Mucosa of stomach (tissue), 1 donor: ENCODE measurements at regions not wholly inside any gene's neighbourhood (a gene's known extent, or its start where the extent isn't known, plus 50 kb on each side); places are given as distances from the start of the nearest gene placed in this dataset.
"Not testable (repeated sequence)": the region's sequence is repeated elsewhere in the genome, so short reads cannot be mapped to it uniquely, and the experiment has no call there.

Experiments used
- H3K27me3 ChIP-seq: one replicate; pipeline ENCODE4 v1.7.0; 2013; ENCODE audit warnings: mild to moderate bottlenecking, low read length; ENCODE audit not compliant: control insufficient read depth, insufficient read depth
- H3K36me3 ChIP-seq: one replicate; pipeline ENCODE4 v1.7.0; 2013; ENCODE audit warnings: low read length; ENCODE audit not compliant: control insufficient read depth, insufficient read depth
- H3K4me1 ChIP-seq: one replicate; pipeline ENCODE4 v1.7.0; 2013; ENCODE audit warnings: mild to moderate bottlenecking, low read length; ENCODE audit not compliant: control insufficient read depth, insufficient read depth
- H3K4me3 ChIP-seq: one replicate; pipeline ENCODE4 v1.7.0; 2013; ENCODE audit warnings: low read length
- H3K9ac ChIP-seq: one replicate; pipeline ENCODE4 v1.7.0; 2013; ENCODE audit warnings: mild to moderate bottlenecking, low read length, moderate library complexity
- H3K9me3 ChIP-seq: one replicate; pipeline ENCODE4 v1.7.0; 2013; ENCODE audit warnings: mild to moderate bottlenecking, low read length, moderate library complexity; ENCODE audit not compliant: control insufficient read depth
- donor health status: Pancreatic carcinoma.

GRCh38 chr11:130675371-130675821 is 227.0 kb downstream of the ADAMTS15 start:
- no peaks in the 10 kb centered on the region for H3K27me3 ChIP-seq
- H3K36me3 ChIP-seq = no peaks in the 10 kb centered on the region
- H3K9ac ChIP-seq = no peak overlapping the region
- H3K4me1 ChIP-seq = no peaks in the 10 kb centered on the region
- no peak overlapping the region for H3K4me3 ChIP-seq
- no peaks in the 10 kb centered on the region for H3K9me3 ChIP-seq

- Histone ChIP-seq H3K9me3 (no peaks in the 10 kb centered on the region), H3K36me3 (no peaks in the 10 kb centered on the region), H3K9ac (no peak overlapping the region), H3K27me3 (no peaks in the 10 kb centered on the region), H3K4me1 (no peaks in the 10 kb centered on the region), H3K4me3 (no peak overlapping the region)
Observed at GRCh38 chr11:130675917-130676316, 227.5 kb downstream of the ADAMTS15 start.

- Histone ChIP-seq H3K4me1 (no peaks in the 10 kb centered on the region), H3K27me3 (no peaks in the 10 kb centered on the region), H3K4me3 (no peak overlapping the region), H3K36me3 (no peaks in the 10 kb centered on the region), H3K9ac (no peak overlapping the region), H3K9me3 (no peaks in the 10 kb centered on the region)
Observed at GRCh38 chr11:130677486-130678153, 229.2 kb downstream of the ADAMTS15 start.

GRCh38 chr11:130679247-130679646 is 230.8 kb downstream of the ADAMTS15 start:
- Histone ChIP-seq H3K4me1 (no peaks in the 10 kb centered on the region), H3K9me3 (no peaks in the 10 kb centered on the region), H3K27me3 (no peaks in the 10 kb centered on the region), H3K4me3 (no peak overlapping the region), H3K9ac (no peak overlapping the region), H3K36me3 (no peaks in the 10 kb centered on the region)

GRCh38 chr11:130682471-130682870 is 233.8 kb downstream of the SNX19 start:
- H3K4me3 ChIP-seq, H3K9ac ChIP-seq, H3K36me3 ChIP-seq, H3K4me1 ChIP-seq, H3K9me3 ChIP-seq, H3K27me3 ChIP-seq: not testable (repeated sequence)

GRCh38 chr11:130689222-130689908 is 226.9 kb downstream of the SNX19 start:
- Histone ChIP-seq H3K9ac (no peak overlapping the region), H3K4me1 (no peaks in the 10 kb centered on the region), H3K4me3 (no peak overlapping the region), H3K27me3 (no peaks in the 10 kb centered on the region), H3K9me3 (no peaks in the 10 kb centered on the region), H3K36me3 (no peaks in the 10 kb centered on the region)

GRCh38 chr11:130691581-130691980 is 224.7 kb downstream of the SNX19 start:
- Histone ChIP-seq H3K27me3 (no peaks in the 10 kb centered on the region), H3K9me3 (no peaks in the 10 kb centered on the region), H3K36me3 (no peaks in the 10 kb centered on the region), H3K4me3 (no peak overlapping the region), H3K4me1 (no peaks in the 10 kb centered on the region), H3K9ac (no peak overlapping the region)

GRCh38 chr11:130692220-130692619 is 224.1 kb downstream of the SNX19 start:
- H3K9me3 ChIP-seq = no peaks in the 10 kb centered on the region
- H3K4me3 ChIP-seq = no peak overlapping the region
- no peaks in the 10 kb centered on the region for H3K4me1 ChIP-seq
- H3K9ac ChIP-seq = no peak overlapping the region
- no peaks in the 10 kb centered on the region for H3K27me3 ChIP-seq
- no peaks in the 10 kb centered on the region for H3K36me3 ChIP-seq

- no peak overlapping the region for H3K9ac ChIP-seq
- no peaks in the 10 kb centered on the region for H3K4me1 ChIP-seq
- H3K27me3 ChIP-seq = no peaks in the 10 kb centered on the region
- H3K36me3 ChIP-seq = no peaks in the 10 kb centered on the region
- no peak overlapping the region for H3K4me3 ChIP-seq
- H3K9me3 ChIP-seq = no peaks in the 10 kb centered on the region
Observed at GRCh38 chr11:130693543-130693942, 222.7 kb downstream of the SNX19 start.

GRCh38 chr11:130694488-130695045 is 221.7 kb downstream of the SNX19 start:
- Histone ChIP-seq H3K36me3 (no peaks in the 10 kb centered on the region), H3K4me3 (no peak overlapping the region), H3K27me3 (no peaks in the 10 kb centered on the region), H3K9me3 (no peaks in the 10 kb centered on the region), H3K9ac (no peak overlapping the region), H3K4me1 (no peaks in the 10 kb centered on the region)

- H3K4me1 ChIP-seq = no peaks in the 10 kb centered on the region
- H3K36me3 ChIP-seq = no peaks in the 10 kb centered on the region
- H3K27me3 ChIP-seq = no peaks in the 10 kb centered on the region
- no peaks in the 10 kb centered on the region for H3K9me3 ChIP-seq
- H3K4me3 ChIP-seq = no peak overlapping the region
- H3K9ac ChIP-seq = no peak overlapping the region
Observed at GRCh38 chr11:130698174-130698573, 218.1 kb downstream of the SNX19 start.

- H3K27me3 ChIP-seq = no peaks in the 10 kb centered on the region
- H3K4me1 ChIP-seq = no peaks in the 10 kb centered on the region
Observed at GRCh38 chr11:130699561-130699960, 216.7 kb downstream of the SNX19 start.

More at GRCh38 chr11:130699561-130699960, 216.7 kb downstream of the SNX19 start:
- Histone ChIP-seq H3K4me3 (no peak overlapping the region), H3K9me3 (no peaks in the 10 kb centered on the region), H3K36me3 (no peaks in the 10 kb centered on the region), H3K9ac (no peak overlapping the region)
